ENCODE measurements at regions not wholly inside any gene's neighbourhood (a gene's known extent, or its start where the extent isn't known, plus 50 kb on each side); places are given as distances from the start of the nearest gene placed in this dataset.
"Not testable (repeated sequence)": the region's sequence is repeated elsewhere in the genome, so short reads cannot be mapped to it uniquely, and the experiment has no call there.

GRCh38 chr10:117797296-117797695 lies 249.4 kb downstream of the RAB11FIP2 start:
- DNase-seq, result no peak

DNA sequence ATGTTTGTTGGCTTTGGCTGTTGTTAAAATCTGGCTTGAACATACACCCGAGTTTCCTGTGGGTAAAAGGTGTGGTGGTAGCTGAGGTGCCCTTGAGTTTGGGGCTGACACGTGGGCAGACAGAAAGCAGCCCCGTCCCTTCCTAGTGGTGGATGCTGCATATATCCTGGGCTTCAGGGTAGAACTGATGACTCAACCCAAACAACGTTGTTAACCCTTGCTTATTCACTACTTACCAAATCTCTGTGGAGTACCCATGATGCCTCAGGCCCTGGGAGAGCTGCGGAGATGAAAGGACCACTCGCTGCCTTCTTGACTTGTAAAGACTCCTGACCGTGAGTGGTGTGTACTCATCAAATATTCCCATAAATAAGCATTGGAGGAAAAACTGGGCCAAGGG lies 245.1 kb downstream of the RAB11FIP2 start:
- no peak for DNase-seq

GRCh38 chr10:117804470-117805011 lies 242.2 kb downstream of the RAB11FIP2 start:
- no peak for DNase-seq

GRCh38 chr10:117805139-117805538 lies 241.6 kb downstream of the RAB11FIP2 start:
- DNase-seq, result no peak

GRCh38 chr10:117807441-117807840 lies 239.3 kb downstream of the RAB11FIP2 start:
- no peak for DNase-seq

- not testable (repeated sequence) for DNase-seq
Measured at GRCh38 chr10:117815816-117816215, 230.9 kb downstream of the RAB11FIP2 start.

DNA sequence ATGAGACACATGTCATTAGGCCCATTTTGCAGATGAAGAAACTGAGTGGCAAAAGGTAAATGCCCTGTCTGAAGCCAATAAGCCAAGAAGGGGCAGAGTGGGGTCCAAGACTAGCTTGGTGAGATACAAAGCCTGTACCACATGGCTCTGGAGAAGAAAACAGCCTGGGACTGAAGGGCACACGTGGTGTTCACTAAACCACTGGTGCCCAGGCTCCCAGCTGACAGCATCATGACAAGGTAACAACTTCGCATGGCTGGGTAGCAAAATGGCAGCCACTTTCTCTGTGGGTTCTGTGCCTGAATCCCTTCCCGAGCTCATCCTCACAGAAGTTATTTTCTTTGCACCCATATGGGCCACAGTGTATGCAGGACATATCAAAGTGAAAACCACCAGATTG lies 229.6 kb downstream of the RAB11FIP2 start:
- no peak for DNase-seq

GRCh38 chr10:117818721-117819120 lies 228.0 kb downstream of the RAB11FIP2 start:
- no peak for DNase-seq

- DNase-seq, result no peak
Measured at GRCh38 chr10:117819304-117819703, 227.4 kb downstream of the RAB11FIP2 start.

DNA sequence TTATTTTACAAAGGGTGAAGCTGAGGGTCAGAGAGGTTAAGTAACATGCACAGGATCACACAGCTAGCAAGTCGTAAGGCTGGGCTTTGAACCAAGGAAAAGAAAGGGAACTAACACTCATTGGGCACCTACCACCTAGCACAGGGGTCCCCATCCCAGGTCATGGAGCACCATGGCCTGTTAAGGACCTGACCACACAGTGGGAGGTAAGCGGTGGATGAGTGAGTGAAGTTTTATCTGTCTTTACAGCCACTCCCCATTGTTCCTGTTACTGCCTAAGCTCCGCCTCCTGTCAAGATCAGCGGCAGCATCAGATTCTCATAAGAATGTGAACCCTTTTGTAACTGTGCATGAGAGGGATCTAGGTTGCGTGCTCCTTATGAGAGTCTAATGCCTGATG lies 222.8 kb downstream of the RAB11FIP2 start:
- DNase-seq, result no peak

DNA sequence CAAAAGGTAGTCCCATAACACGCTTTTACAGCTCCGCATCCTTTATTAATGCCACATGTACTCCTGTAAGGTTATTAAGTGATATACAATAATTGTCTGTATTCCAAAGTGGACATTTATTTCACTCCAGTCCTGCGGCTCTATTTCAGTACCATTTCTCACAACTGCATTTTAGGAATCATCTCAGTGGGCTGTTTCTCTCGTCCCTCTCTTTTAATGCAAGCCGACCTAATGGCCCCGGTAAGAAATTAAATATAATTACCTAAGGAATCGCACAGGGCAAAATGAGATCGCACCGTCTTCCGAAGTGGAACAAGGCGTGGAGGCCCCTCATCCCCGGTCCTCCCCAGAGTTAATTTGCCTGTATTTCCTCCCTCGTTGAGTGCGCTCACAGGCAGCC lies 216.5 kb downstream of the RAB11FIP2 start:
- no peak for DNase-seq

- DNase-seq, result no peak
Measured at GRCh38 chr10:117830787-117831212, 215.9 kb downstream of the RAB11FIP2 start.

DNA sequence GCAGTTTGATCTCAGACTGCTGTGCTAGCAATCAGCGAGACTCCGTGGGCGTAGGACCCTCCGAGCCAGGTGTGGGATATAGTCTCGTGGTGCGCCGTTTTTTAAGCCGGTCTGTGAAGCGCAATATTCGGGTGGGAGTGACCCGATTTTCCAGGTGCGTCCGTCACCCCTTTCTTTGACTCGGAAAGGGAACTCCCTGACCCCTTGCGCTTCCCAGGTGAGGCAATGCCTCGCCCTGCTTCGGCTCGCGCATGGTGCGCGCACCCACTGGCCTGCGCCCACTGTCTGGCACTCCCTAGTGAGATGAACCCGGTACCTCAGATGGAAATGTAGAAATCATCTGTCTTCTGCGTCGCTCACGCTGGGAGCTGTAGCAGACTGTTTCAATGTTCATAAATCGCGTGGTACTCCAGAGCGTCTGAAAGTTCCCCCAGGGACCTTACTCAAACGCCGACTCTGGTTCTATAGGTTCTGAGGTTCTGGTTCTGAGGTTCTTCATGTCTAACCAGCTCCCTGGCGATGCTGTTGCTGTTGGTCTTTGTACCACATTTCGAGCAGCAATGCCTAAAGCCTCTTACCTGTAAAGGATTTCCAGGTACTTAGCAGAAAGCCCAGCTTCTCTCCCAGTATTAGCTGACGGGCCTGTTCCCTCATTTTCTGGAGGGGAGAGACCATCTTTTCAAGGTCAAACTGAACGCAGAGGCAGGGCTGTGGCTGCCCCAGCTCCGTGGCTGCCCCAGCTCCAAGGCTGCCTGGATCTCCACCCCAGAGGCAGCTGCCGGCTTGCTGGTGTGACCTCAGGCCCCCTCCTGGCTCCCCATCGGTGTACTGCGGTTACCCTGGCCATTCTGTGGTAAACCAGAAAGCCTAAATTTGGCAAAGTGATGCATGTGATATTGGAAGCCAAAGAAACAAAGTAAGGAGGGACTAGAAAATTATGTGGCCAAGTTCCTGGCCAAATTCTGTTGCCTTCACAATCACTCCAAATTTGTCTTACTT lies 207.9 kb downstream of the RAB11FIP2 start:
- not testable (repeated sequence) for DNase-seq

- DNase-seq, result not testable (repeated sequence)
Measured at GRCh38 chr10:117856426-117856825, 190.3 kb downstream of the RAB11FIP2 start.

- DNase-seq, result no peak
Measured at GRCh38 chr10:117860135-117860534, 186.6 kb downstream of the RAB11FIP2 start.

DNA sequence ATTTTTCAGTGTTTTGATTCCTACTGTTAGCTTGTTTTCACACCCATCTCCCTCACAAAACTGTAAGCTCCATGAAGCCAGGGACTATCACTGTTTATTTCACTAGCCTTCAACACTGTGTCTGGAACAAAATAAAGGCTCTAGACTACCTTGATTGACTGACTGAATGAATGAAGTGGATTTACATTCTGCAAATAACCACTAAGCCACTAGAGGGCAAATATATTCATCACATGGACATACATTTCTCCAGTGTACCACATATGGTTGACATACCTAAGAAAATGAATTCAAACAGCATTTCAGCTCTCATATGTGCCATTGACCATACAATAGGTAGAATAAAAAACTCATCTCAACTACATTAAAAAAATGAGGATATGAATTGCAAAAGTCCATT lies 185.9 kb downstream of the RAB11FIP2 start:
- no peak for DNase-seq

- DNase-seq, result no peak
Measured at GRCh38 chr10:117861329-117861728, 185.4 kb downstream of the RAB11FIP2 start.

GRCh38 chr10:117863771-117864170 lies 183.0 kb downstream of the RAB11FIP2 start:
- no peak for DNase-seq

GRCh38 chr10:117865945-117866344 lies 180.8 kb downstream of the RAB11FIP2 start:
- DNase-seq, result no peak

- DNase-seq, result no peak
Measured at GRCh38 chr10:117868151-117868550, 178.6 kb downstream of the RAB11FIP2 start.

DNA sequence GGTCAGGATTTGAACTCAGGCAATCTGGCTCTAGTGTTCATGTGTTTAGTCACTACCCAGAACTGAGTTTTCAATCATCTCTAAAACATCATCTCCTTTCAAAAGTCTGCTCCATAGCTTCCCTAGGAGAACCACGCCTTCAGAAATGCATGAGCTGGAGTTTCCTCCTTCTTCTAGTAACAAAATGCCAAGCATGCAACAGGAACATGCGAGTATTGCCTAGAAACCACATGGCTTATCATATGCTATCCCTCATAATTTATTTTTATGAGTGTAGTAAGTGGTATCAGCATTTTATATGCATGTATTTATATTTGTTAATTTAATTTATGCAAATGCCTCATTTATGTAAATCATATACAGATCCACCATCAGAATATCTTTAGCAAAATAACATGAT lies 170.9 kb downstream of the RAB11FIP2 start:
- no peak for DNase-seq

DNA sequence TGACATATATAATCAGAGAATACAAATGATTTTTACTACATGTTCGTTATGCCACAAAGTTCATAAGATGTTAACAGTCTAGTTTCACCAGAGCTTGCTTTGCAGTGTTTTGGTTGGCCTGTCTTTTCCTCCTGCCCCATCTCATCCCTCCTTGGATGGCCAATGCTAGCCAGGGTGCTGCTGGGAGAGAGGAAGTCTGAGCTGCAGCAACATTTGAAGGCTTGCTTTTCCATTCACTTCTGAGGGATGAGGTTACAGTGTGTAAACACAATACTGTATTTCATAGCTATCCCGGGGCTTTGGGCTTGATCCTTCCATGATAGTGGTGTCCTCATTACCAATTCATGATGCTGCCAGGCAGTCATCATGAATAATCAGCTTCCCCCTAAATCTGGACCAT lies 170.5 kb downstream of the RAB11FIP2 start:
- no peak for DNase-seq

DNA sequence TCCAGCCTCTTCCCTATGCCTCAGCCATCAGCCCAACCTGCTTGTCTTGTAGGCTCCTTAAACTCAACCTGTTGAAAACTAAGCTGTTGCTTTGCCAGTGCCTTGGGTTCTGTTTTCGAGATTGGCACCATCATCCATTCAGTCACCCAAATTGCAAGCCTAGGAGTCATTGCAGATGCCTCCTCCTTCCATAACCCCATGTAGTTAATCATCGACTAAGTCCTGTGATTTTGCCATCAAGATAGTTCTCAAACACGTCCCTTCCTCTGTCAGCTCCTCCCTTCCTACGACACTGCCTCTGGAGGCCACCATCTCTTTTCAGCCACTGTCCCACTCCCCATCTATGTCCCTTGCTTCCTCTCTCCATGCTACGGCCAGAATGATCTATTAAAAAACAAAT lies 168.1 kb downstream of the RAB11FIP2 start:
- DNase-seq, result no peak

GRCh38 chr10:117884093-117884492 lies 162.6 kb downstream of the RAB11FIP2 start:
- DNase-seq, result no peak

Data from stimulated activated CD8-positive, alpha-beta memory T cell treated with anti-CD3 and anti-CD28 coated beads, Interleukin-4, amount 100 ng/mL, for 48 hours (primary cell).